ENCODE measurements at regions not wholly inside any gene's neighbourhood (a gene's known extent, or its start where the extent isn't known, plus 50 kb on each side); places are given as distances from the start of the nearest gene placed in this dataset.

- H3K4me3 ChIP-seq (ENCODE audit: insufficient read depth, low read depth, low read length): no peak overlapping the region
- H3K4me2 ChIP-seq (ENCODE audit: low read length): no peak overlapping the region
- peaks cover 3% of the 10 kb centered on the region for H3K36me3 Mint-ChIP-seq (ENCODE audit: low read depth, unreplicated experiment)
- TF ChIP-seq CTCF (IDR thresholded peaks at IDR 0.05; ENCODE audit: insufficient read depth, low read depth, low read length): no peak
- TF ChIP-seq EZH2 (IDR thresholded peaks at IDR 0.05; ENCODE audit: insufficient read depth, low read length): no peak
- H3K9me3 ChIP-seq (ENCODE audit: insufficient read depth, low read depth, low read length): peaks cover 2% of the 10 kb centered on the region
- no peak overlapping the region for H2AFZ ChIP-seq (ENCODE audit: low read depth, low read length)
- no peaks in the 10 kb centered on the region for H3K27me3 ChIP-seq (ENCODE audit: insufficient read depth, low read length)
- H4K20me1 ChIP-seq (ENCODE audit: insufficient read depth, low read length): no peaks in the 10 kb centered on the region
- no peak overlapping the region for H3K9ac ChIP-seq (ENCODE audit: low read length)
- H3K4me1 Mint-ChIP-seq (ENCODE audit: low read depth, unreplicated experiment): no peaks in the 10 kb centered on the region
- no peak overlapping the region for H3K27ac ChIP-seq (ENCODE audit: low read depth, low read length)
- no peaks in the 10 kb centered on the region for H3K79me2 ChIP-seq (ENCODE audit: insufficient read depth, low read length)
- no peaks in the 10 kb centered on the region for H3K36me3 ChIP-seq (ENCODE audit: insufficient read depth, low read length)
- no peak overlapping the region for H3K4me3 Mint-ChIP-seq (ENCODE audit: unreplicated experiment)
- H3K4me1 ChIP-seq (ENCODE audit: insufficient read depth, low read length): no peaks in the 10 kb centered on the region
- FAIRE-seq (no peak), DNase-seq (ENCODE audit: low read depth) (no peak)
- no peaks in the 10 kb centered on the region for H3K27me3 Mint-ChIP-seq (ENCODE audit: low read depth, unreplicated experiment)
- no peak overlapping the region for H3K27ac Mint-ChIP-seq (ENCODE audit: unreplicated experiment)
- peaks cover 6% of the 10 kb centered on the region for H3K9me3 Mint-ChIP-seq (ENCODE audit: unreplicated experiment)
These were observed 463.7 kb upstream of the TLE4 start for GRCh38 chr9:79107911-79108676.

- Histone ChIP-seq H4K20me1 (ENCODE audit: insufficient read depth, low read length) (no peaks in the 10 kb centered on the region), H3K27me3 (ENCODE audit: insufficient read depth, low read length) (no peaks in the 10 kb centered on the region), H3K4me1 (ENCODE audit: insufficient read depth, low read length) (no peaks in the 10 kb centered on the region), H2AFZ (ENCODE audit: low read depth, low read length) (no peak overlapping the region), H3K9me3 (ENCODE audit: insufficient read depth, low read depth, low read length) (peaks cover 2% of the 10 kb centered on the region), H3K36me3 (ENCODE audit: insufficient read depth, low read length) (no peaks in the 10 kb centered on the region), H3K9ac (ENCODE audit: low read length) (no peak overlapping the region), H3K4me2 (ENCODE audit: low read length) (no peak overlapping the region), H3K4me3 (ENCODE audit: insufficient read depth, low read depth, low read length) (no peak overlapping the region), H3K27ac (ENCODE audit: low read depth, low read length) (no peak overlapping the region), H3K79me2 (ENCODE audit: insufficient read depth, low read length) (no peaks in the 10 kb centered on the region)
- Mint-ChIP-seq H3K4me1 (ENCODE audit: low read depth, unreplicated experiment) (no peaks in the 10 kb centered on the region), H3K27me3 (ENCODE audit: low read depth, unreplicated experiment) (no peaks in the 10 kb centered on the region), H3K36me3 (ENCODE audit: low read depth, unreplicated experiment) (no peaks in the 10 kb centered on the region), H3K27ac (ENCODE audit: unreplicated experiment) (no peak overlapping the region), H3K9me3 (ENCODE audit: unreplicated experiment) (peaks cover 6% of the 10 kb centered on the region), H3K4me3 (ENCODE audit: unreplicated experiment) (no peak overlapping the region)
- FAIRE-seq: no peak
- DNase-seq (ENCODE audit: low read depth): no peak
- TF ChIP-seq EZH2 (IDR thresholded peaks at IDR 0.05; ENCODE audit: insufficient read depth, low read length) (no peak), CTCF (IDR thresholded peaks at IDR 0.05; ENCODE audit: insufficient read depth, low read depth, low read length) (no peak)
These were observed 460.1 kb upstream of the TLE4 start for GRCh38 chr9:79111653-79112052.

GRCh38 chr9:79115176-79115575 lies 456.6 kb upstream of the TLE4 start:
- H3K36me3 ChIP-seq (ENCODE audit: insufficient read depth, low read length): no peaks in the 10 kb centered on the region
- Mint-ChIP-seq H3K27ac (ENCODE audit: unreplicated experiment) (no peak overlapping the region), H3K4me3 (ENCODE audit: unreplicated experiment) (no peak overlapping the region), H3K9me3 (ENCODE audit: unreplicated experiment) (no peaks in the 10 kb centered on the region), H3K4me1 (ENCODE audit: low read depth, unreplicated experiment) (no peaks in the 10 kb centered on the region), H3K27me3 (ENCODE audit: low read depth, unreplicated experiment) (peaks cover 4% of the 10 kb centered on the region), H3K36me3 (ENCODE audit: low read depth, unreplicated experiment) (no peaks in the 10 kb centered on the region)
- no peak overlapping the region for H3K4me2 ChIP-seq (ENCODE audit: low read length)
- no peak overlapping the region for H3K9ac ChIP-seq (ENCODE audit: low read length)
- H3K27me3 ChIP-seq (ENCODE audit: insufficient read depth, low read length): no peaks in the 10 kb centered on the region
- no peaks in the 10 kb centered on the region for H3K79me2 ChIP-seq (ENCODE audit: insufficient read depth, low read length)
- FAIRE-seq (no peak), DNase-seq (ENCODE audit: low read depth) (no peak)
- H4K20me1 ChIP-seq (ENCODE audit: insufficient read depth, low read length): no peaks in the 10 kb centered on the region
- TF ChIP-seq EZH2 (IDR thresholded peaks at IDR 0.05; ENCODE audit: insufficient read depth, low read length) (no peak), CTCF (IDR thresholded peaks at IDR 0.05; ENCODE audit: insufficient read depth, low read depth, low read length) (no peak)
- no peak overlapping the region for H3K27ac ChIP-seq (ENCODE audit: low read depth, low read length)
- no peaks in the 10 kb centered on the region for H3K4me1 ChIP-seq (ENCODE audit: insufficient read depth, low read length)
- H3K9me3 ChIP-seq (ENCODE audit: insufficient read depth, low read depth, low read length): no peaks in the 10 kb centered on the region
- no peak overlapping the region for H2AFZ ChIP-seq (ENCODE audit: low read depth, low read length)
- H3K4me3 ChIP-seq (ENCODE audit: insufficient read depth, low read depth, low read length): no peak overlapping the region

All from astrocyte (in vitro differentiated cells and primary cell).